Transverse colon (tissue), 4 donors: ENCODE measurements at regions not wholly inside any gene's neighbourhood (a gene's known extent, or its start where the extent isn't known, plus 50 kb on each side); places are given as distances from the start of the nearest gene placed in this dataset.

ENCODE experiments used
- CTCF ChIP-seq, 5 experiments: fragments of 200-600 bp in 3 of 5; fragments of 450-650 bp in 2 of 5; sonication (generic) in 3 of 5; IDR thresholded peaks; 1 replicate in 2 of 5; 2 replicates in 3 of 5; pipeline ENCODE4 v1.5.1; 2016 to 2017; ENCODE audit warnings: antibody characterized with exemption in 5 of 5, inconsistent platforms in 3 of 5, mild to moderate bottlenecking in 2 of 5, moderate library complexity in 1 of 5
- EP300 ChIP-seq: sonication (generic); formaldehyde crosslinking; IDR thresholded peaks from one replicate; pipeline ENCODE4 v1.6.1; 2017; ENCODE audit warnings: antibody characterized with exemption, low read depth
- POLR2A ChIP-seq: fragments of 450-650 bp; IDR thresholded peaks from one replicate; pipeline ENCODE4 v1.6.1; 2016; ENCODE audit warnings: antibody characterized with exemption, mild to moderate bottlenecking, moderate library complexity
- POLR2AphosphoS5 ChIP-seq, 3 donors: sonication (generic); formaldehyde crosslinking; IDR thresholded peaks; one replicate each; pipeline ENCODE4 v1.6.1; 2016; ENCODE audit warnings: antibody characterized with exemption in 3 of 3

DNA sequence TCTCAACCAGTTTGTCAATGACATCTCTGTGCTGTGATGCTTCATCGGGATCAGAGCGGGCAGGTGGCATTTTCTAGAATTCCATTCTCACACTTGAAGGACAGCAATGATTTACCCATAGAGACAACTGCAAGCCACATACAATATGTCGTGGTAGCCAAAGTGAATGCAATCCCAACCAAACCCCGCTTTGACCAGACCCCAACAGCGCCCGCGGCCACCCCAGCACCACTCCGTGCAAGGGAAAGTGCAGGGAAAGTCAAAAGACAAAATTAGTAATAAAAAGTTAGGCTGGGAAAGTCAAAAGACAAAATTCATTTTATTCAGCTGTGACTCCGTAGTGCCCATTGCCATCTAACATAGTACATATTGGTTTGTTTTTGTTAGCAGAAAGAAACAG, 88.8 kb upstream of the EYA2 start:
- TF ChIP-seq CTCF (IDR thresholded peaks at IDR 0.05) (no peak), POLR2AphosphoS5 (IDR thresholded peaks at IDR 0.05) (no peak), EP300 (no peak), POLR2A (no peak)
